HG02763 (cell line): ENCODE measurements at regions not wholly inside any gene's neighbourhood (a gene's known extent, or its start where the extent isn't known, plus 50 kb on each side); places are given as distances from the start of the nearest gene placed in this dataset.

ENCODE experiments used
- ATAC-seq: cut with Tn5 transposase; IDR thresholded peaks from one replicate; pipeline ENCODE4 v1.9.1; 2021; ENCODE audit warnings: mild to moderate bottlenecking, moderate library complexity; ENCODE audit not compliant: unreplicated experiment

DNA sequence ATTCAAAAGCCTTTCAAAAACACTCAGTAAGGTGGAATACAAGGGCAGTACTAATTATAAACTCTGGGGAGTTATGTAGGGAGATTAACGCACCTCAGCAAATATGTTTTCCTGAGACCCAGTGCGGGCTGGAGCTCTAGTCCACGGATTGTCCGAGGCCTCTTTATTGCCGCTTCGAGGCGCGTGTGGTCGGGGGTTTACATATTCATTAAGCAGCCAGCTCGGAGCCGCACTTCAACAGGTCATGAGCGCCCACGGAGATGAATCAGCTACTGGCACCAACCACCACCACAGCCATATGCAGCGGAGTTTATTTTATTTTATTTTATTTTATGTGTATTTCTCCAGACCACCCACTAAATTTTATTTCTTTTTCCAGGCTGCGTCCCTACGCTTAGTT lies 195.9 kb upstream of the ADARB2 start:
- ATAC-seq: no peak

DNA sequence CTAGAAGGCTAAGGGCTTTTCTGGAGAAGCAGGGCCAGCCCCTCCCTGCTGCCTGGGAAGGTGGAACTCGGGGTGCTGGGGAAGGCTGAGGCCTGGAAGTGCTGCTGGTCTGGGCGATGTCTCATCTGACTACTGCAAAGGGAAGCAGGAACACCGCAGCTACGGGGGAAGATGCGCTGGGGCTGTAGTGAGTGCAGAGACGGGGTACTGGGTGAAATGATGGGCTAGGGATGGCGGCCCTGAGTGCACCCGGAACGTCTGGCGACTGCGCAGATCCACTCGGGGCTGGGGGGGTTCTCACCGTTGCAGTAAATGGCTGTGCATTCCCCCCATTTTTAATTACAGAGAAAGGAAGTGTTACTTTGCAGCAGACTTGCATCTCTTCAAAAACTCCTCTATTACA lies 195.4 kb upstream of the ADARB2 start:
- no peak for ATAC-seq

- no peak for ATAC-seq
These were observed 191.3 kb upstream of the ADARB2 start for GRCh38 chr10:1928606-1929005.

DNA sequence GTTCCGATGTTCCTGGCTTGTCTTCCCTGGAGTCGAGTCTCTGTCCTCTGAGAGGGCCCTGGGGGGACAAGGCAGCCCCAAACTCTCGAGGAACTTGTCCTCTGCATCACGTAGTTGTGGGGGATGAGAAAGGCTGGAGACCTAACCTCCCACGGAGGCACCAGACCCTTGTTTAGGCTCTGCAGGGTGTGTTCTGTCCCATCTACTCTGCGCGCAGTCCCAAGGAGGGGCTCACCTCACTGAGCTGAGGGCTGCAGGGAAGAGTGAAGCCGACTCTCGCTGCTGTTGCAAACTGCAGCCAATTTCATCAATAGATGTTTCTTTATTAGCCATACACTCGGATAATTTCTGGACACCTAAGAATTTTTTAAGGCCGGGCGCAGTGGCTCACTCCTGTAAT lies 186.7 kb upstream of the ADARB2 start:
- no peak for ATAC-seq

GRCh38 chr10:1923586-1923985 lies 186.3 kb upstream of the ADARB2 start:
- no peak for ATAC-seq

- no peak for ATAC-seq
These were observed 183.6 kb upstream of the ADARB2 start for GRCh38 chr10:1920941-1921340.

GRCh38 chr10:1920127-1920526 lies 182.8 kb upstream of the ADARB2 start:
- ATAC-seq: no peak

GRCh38 chr10:1911771-1912170 lies 174.4 kb upstream of the ADARB2 start:
- no peak for ATAC-seq

GRCh38 chr10:1903982-1904381 lies 166.7 kb upstream of the ADARB2 start:
- no peak for ATAC-seq

GRCh38 chr10:1896153-1896552 lies 158.8 kb upstream of the ADARB2 start:
- ATAC-seq: no peak

GRCh38 chr10:1895691-1896090 lies 158.4 kb upstream of the ADARB2 start:
- ATAC-seq: no peak

DNA sequence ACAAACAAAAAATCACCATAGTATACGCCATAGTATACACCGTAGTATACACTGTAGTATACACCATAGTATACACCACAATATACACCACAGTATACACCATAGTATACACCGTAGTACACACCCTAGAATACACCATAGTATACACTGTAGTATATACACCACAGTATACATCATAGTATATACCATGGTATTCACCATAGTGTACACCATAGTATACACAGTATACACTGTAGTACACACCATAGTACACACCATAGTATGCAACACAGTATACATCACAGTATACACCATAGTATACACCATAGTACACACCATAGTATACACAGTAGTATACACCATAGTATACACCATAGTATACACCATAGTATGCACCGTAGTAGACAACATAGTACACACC lies 157.6 kb upstream of the ADARB2 start:
- ATAC-seq: no peak

DNA sequence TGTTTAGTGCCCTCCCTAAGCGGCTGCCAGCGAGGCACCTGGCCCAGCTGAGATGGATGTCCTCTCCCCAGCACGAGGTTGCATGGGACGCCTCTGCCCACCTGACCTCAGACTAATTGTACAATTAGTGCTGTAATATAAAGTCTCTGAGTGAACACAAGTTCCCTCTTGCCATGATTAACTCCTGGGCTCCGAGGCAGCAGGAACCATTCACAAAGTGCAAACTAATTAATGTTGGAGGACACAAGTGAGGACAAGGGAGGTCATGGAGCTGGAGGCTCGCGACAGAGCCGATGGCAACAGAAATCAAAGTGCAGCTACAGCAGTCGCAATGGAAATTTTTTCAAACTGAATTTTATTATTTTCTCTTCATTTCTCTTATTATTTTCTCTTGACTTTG lies 156.6 kb upstream of the ADARB2 start:
- no peak for ATAC-seq

GRCh38 chr10:1886039-1886438 lies 148.7 kb upstream of the ADARB2 start:
- no peak for ATAC-seq

- ATAC-seq: no peak
These were observed 145.4 kb upstream of the ADARB2 start for GRCh38 chr10:1882728-1883127.

DNA sequence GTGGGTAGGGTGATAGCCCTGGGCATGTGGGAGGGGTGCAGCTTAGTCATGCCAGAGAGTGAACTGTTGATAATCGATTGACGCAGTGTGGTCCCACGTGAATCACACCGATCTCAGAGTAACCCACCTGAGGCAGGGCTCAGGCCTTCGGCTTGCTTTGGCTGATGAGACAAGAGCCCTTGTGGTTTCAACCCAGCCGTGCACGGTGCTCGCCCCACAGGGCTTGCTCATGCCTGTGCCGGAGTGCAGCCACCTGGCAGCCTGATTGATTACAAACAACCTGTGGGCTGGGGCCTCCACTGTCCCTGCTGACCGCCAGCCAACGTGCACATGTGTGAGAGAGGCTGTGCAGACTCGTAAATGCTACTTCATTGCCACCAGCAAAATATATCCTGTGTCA lies 144.9 kb upstream of the ADARB2 start:
- ATAC-seq: no peak

GRCh38 chr10:1881636-1882035 lies 144.3 kb upstream of the ADARB2 start:
- ATAC-seq: no peak

DNA sequence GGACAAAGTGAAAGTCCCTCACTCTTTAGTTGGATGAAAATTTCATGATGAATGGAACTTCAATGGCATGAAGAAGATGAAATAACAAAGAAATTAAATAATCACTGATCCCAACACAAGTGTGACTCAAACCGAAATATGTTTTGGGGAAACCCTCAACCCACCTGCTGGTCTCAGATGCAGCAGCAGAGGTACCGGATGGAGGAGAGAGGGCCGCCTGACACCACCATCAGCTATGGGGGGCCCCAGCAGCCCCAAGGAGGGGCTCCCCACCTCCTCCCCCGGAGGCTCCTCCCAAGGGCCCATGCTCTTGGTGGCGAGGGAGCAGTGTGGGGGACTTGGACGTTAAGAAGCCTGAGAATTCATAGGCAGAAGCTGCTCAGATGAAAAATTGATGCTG lies 137.2 kb upstream of the ADARB2 start:
- no peak for ATAC-seq

DNA sequence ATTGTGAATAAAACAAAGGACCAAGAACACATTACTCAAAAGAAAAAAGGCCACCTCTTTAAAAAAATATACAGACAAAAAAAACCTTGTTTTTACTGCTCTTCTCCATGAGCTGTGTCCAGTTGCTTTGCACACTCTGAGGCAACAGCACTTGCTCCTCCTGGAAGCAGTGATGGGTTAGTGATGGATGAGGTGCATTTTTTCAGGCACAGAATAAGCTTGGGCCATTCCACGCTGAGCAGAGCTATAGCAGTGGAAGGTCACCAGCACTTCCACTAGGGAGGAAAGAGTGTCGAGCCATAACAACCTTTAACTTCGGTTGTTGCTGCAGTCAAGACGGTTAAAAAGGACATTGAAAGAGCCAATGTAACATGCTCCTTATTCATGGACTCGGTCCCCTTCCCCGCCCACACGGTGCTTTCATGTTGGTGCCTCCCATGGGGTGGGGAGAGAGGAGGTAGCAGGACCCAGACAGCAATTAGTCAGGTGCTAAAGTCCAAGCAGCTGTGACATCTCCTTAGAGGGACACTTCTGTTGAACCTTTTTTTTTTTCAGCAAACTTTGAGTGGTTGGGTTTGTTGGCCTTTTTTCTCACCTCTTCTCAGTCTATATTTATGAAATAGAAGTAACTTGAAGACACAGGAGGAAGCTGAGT lies 136.5 kb upstream of the ADARB2 start:
- no peak for ATAC-seq

- ATAC-seq: no peak
These were observed 134.9 kb upstream of the ADARB2 start for GRCh38 chr10:1872151-1872726.

GRCh38 chr10:1870491-1870890 lies 133.2 kb upstream of the ADARB2 start:
- no peak for ATAC-seq

GRCh38 chr10:1869861-1870260 lies 132.5 kb upstream of the ADARB2 start:
- ATAC-seq: no peak

GRCh38 chr10:1860351-1860750 lies 123.0 kb upstream of the ADARB2 start:
- ATAC-seq: no peak
